Frontal cortex (tissue), 3 donors: ENCODE measurements at regions not wholly inside any gene's neighbourhood (a gene's known extent, or its start where the extent isn't known, plus 50 kb on each side); places are given as distances from the start of the nearest gene placed in this dataset.
"Not testable (repeated sequence)": the region's sequence is repeated elsewhere in the genome, so short reads cannot be mapped to it uniquely, and the experiment has no call there.

ENCODE experiments used
- DNase-seq, 2 donors: peaks; one replicate each; pipeline ENCODE4 v3.0.0; 2012; ENCODE audit warnings: low spot score in 2 of 2
- FAIRE-seq: peaks from 2 replicates; lab custom pipeline; 2012; peaks lifted over from hg19 to GRCh38; lab: Jason Lieb, UNC
- donor health status: control.
- donor health status: control.
- donor health status: control.

GRCh38 chr1:191788551-191788950, 369.7 kb upstream of the RGS18 start:
- DNase-seq: no peak
- FAIRE-seq: no peak

DNA sequence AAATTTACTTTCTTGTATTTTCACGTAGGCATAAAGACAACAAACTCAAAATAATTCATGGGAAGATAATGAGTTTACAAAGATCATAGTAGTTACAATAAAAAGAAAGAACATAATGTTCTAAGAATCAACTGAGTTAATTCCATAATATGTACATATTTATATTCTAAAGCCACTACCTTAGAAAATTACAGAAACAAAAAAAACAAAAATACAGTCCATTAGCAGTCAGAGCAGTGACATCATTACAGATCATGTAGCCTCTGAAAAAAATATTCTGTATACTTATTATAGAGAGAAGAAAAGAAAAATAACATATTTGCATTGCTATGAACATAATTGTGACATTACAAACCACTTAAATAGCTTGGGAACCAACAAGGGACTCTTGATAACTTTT, 360.1 kb upstream of the RGS18 start:
- FAIRE-seq (peak; percentile 74), DNase-seq (no peak)

- DNase-seq: no peak
- FAIRE-seq: no peak
Observed at GRCh38 chr1:191804311-191804710, 354.0 kb upstream of the RGS18 start.

- FAIRE-seq: not testable (repeated sequence)
Observed at GRCh38 chr1:191813593-191813992, 344.7 kb upstream of the RGS18 start.

DNA sequence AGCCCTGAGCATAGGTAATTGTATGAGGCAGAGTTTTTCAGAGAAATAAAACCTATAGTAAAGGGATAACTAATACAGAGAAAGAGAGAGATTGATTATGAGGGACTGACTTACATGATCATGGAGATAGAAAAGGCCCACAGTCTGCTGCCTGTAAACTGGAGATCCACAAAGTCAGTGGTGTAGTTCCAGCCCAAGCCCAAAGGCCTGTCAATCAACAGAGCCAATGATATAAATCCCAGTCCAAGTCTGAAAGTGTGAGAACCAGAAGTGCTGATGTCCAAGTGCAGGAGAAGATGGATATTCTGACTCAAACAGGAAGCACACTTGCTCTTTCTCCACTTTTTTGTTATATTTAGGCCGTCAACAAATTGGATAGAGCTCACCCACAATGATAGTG, 340.1 kb upstream of the RGS18 start:
- no peak for FAIRE-seq
- DNase-seq: no peak

More at GRCh38 chr1:191813593-191813992, 344.7 kb upstream of the RGS18 start:
- DNase-seq: not testable (repeated sequence)

DNA sequence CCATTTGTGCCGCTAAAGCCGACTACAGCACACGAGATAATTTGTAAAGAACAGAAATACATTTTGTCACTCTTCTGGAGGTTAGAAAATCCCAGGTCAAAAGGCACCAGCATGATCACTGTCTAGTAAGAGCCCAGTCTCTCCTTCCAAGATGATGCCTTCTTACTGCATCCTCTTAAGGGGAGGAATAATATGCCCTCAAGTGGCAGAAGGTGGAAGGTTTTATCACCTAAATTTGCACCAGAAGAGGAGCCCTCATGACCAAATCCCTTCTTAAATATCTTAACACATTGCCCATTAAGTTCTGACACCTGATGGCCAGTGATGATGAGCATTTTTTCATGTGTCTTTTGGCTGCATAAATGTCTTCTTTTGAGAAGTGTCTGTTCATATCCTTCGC, 326.7 kb upstream of the RGS18 start:
- no peak for DNase-seq
- FAIRE-seq: no peak

- FAIRE-seq: no peak
- DNase-seq: no peak
Observed at GRCh38 chr1:191839891-191840290, 318.4 kb upstream of the RGS18 start.

DNA sequence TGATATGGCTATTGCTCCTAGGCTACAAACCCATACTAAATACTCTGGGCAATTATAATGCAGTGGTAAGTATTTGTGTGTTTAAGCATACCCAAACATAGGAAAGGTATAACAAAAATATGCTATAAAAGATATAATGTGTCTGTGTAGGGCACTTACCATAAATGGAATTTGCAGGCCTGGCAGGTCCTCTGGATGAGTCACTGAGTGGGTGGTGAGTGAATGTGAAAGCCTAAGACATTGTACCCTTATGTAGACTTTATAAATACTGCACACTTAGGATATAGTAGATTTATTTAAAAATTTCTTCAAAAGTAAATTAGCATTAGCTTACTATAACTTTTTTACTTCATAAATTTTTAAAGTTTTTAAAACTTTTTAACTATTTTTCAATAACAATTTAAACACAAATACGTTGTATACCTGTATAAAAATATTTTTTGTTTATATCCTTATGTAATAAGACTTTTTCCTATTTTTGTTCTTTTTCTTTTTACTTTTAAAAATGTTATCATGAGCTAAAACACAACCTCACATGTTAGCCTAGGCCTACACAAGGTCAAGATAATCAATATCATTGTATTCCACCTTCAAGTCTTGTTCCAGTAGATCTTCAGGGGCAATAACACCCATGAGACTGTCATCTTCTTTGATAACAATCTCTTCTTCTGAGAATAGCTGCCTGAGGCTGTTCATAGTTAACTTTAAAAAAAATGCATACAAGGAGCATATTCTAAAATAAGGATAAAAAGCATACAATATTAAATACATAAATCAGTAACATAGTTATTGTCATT, 306.3 kb upstream of the RGS18 start:
- no peak for DNase-seq
- peak; percentile 86 for FAIRE-seq

GRCh38 chr1:191852907-191853306, 305.4 kb upstream of the RGS18 start:
- no peak for FAIRE-seq
- no peak for DNase-seq

GRCh38 chr1:191857600-191857999, 300.7 kb upstream of the RGS18 start:
- FAIRE-seq (no peak), DNase-seq (no peak)

GRCh38 chr1:191865479-191865878, 292.8 kb upstream of the RGS18 start:
- DNase-seq: no peak
- no peak for FAIRE-seq

- no peak for FAIRE-seq
- no peak for DNase-seq
Observed at GRCh38 chr1:191866155-191866554, 292.1 kb upstream of the RGS18 start.

DNA sequence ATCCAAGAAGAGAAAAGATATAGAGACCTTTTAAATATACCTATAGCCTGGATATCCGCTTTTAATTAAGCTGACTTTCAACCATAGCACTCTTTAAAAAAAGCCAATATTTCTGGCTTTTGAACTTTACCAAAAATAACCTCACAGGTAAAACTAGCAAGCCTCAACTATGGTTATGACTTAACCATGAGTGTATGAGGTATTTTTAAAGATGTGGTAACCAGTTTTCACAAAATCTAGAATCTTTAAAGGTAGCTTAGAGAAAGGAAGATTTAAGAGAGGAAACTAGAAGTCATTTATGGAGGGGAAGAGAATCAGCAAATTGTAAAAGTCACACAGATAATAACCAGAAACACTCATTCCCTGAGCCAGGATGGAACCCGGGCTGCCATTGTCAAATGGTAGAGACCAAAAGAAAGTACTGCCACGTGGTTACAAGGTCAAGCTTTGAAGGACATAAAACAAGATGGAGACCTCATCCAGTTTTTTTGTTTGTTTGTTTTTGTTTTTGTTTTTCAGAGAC, 288.4 kb upstream of the RGS18 start:
- no peak for DNase-seq
- FAIRE-seq: no peak

- FAIRE-seq (no peak), DNase-seq (no peak)
Observed at GRCh38 chr1:191870490-191870889, 287.8 kb upstream of the RGS18 start.

- DNase-seq: no peak
- peak; percentile 72 for FAIRE-seq
Observed at GRCh38 chr1:191875994-191876393, 282.3 kb upstream of the RGS18 start.

GRCh38 chr1:191876631-191877030, 281.6 kb upstream of the RGS18 start:
- FAIRE-seq (no peak), DNase-seq (no peak)

GRCh38 chr1:191882870-191883269, 275.4 kb upstream of the RGS18 start:
- no peak for FAIRE-seq

DNA sequence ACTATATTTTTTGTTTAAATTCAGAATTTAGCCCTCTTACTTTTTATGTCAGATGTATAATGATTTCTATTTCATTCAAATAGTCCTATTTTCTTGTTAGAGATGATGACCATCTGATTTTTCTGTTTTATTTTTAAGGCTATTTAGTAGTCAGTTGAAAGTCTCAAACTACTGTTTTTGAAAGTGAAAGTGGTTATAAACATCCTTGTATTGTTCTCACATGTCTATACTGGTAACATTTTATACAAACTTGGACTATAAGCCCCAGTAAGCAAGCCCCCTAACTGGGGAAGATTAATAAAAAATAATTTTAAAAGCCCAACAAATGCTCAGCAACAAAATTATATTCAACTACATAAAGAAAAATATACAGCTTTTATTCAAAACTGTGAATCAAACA, 271.3 kb upstream of the RGS18 start:
- FAIRE-seq (no peak), DNase-seq (no peak)

More at GRCh38 chr1:191882870-191883269, 275.4 kb upstream of the RGS18 start:
- DNase-seq: no peak

- DNase-seq (no peak), FAIRE-seq (no peak)
Observed at GRCh38 chr1:191888996-191889622, 269.2 kb upstream of the RGS18 start.

DNA sequence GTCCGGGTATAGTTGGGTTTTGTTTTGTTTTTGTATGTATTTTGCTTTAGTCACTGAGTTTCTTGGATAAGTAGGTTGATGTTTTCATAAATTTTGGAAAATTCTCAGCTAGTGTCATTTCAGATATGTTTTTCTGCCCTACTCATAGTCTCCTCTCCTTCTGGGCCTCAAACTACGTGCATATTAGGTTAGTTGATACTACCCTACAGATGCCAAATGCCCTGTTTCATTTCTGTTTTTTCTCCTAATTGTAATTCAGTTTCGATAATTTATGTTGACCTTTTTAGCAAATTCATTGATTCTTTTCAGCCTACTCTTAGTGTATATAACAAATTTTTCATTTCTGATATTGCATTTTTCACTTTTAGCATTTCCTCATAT, 268.6 kb upstream of the RGS18 start:
- FAIRE-seq: no peak
- DNase-seq: no peak

DNA sequence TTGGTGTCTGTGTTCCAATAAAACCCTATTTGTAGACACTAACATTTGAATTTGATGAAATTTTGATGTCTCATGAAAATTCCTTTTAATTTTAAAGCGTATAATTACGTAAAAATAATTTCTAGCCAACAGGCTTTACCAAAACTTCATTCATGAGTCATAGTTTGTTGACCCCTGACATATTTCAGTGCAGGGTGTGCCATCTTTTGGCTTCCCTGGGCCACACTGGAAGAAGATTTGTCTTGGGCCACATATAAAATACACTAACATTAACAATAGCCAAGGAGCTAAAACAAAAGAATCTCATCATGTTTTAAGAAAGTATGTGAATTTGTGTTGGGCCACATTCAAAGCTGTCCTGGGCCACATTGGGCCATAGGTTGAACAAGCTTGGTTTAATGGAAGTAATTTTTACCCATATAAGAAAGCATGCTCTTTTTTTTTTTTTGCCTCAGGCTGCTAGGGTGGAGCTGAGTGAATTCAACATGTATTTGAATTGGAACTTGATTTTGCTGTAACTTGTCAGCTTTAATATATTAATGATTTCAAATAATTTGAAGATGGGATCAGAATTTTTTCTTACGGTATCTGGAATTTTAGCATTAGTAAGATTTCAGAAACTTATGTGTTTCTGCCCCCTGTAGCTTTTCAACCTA, 267.7 kb upstream of the RGS18 start:
- DNase-seq (no peak), FAIRE-seq (no peak)
